Liver (tissue), 3 donors: ENCODE measurements at regions not wholly inside any gene's neighbourhood (a gene's known extent, or its start where the extent isn't known, plus 50 kb on each side); places are given as distances from the start of the nearest gene placed in this dataset.

Experiments
- CTCF ChIP-seq: fragments of 150-350 bp; IDR thresholded peaks from 2 replicates; pipeline ENCODE4 v1.5.1; 2017; ENCODE audit warnings: improper control_type of control experiment, low read depth, low read length; ENCODE audit not compliant: missing input control
- GABPA ChIP-seq, 2 donors: IDR thresholded peaks in 1 of 2; conservative IDR thresholded peaks in 1 of 2; 2 replicates each; pipeline ENCODE4 v1.6.1; 2016; ENCODE audit warnings: antibody characterized with exemption in 2 of 2, mild to moderate bottlenecking in 1 of 2, moderate library complexity in 1 of 2
- HNF4G ChIP-seq: IDR thresholded peaks from 2 replicates; pipeline ENCODE4 v1.6.1; 2016; ENCODE audit warnings: antibody characterized with exemption
- JUND ChIP-seq, 2 donors: IDR thresholded peaks; 2 replicates each; pipeline ENCODE4 v1.6.1; 2016; ENCODE audit warnings: antibody characterized with exemption in 2 of 2
- RAD21 ChIP-seq, 2 donors: IDR thresholded peaks; 2 replicates each; pipeline ENCODE4 v1.6.1; 2016; ENCODE audit warnings: antibody characterized with exemption in 2 of 2, mild to moderate bottlenecking in 2 of 2
- REST ChIP-seq: IDR thresholded peaks from 2 replicates; pipeline ENCODE4 v1.6.1; 2016; ENCODE audit warnings: antibody characterized with exemption, mild to moderate bottlenecking
- TAF1 ChIP-seq: conservative IDR thresholded peaks from 2 replicates; pipeline ENCODE4 v1.6.1; 2016; ENCODE audit warnings: antibody characterized with exemption, mild to moderate bottlenecking
- YY1 ChIP-seq: IDR thresholded peaks from 2 replicates; pipeline ENCODE4 v1.6.1; 2016; ENCODE audit warnings: antibody characterized with exemption, mild to moderate bottlenecking
- TF ChIP-seq, protein P1 (sequence below): IDR thresholded peaks from 2 replicates; pipeline ENCODE4 v1.6.1; 2016; ENCODE audit warnings: antibody characterized with exemption
- TF ChIP-seq, protein P2 (sequence below): IDR thresholded peaks from 2 replicates; pipeline ENCODE4 v1.6.1; 2016; ENCODE audit warnings: antibody characterized with exemption
- donor health status: healthy.
- donor health status: healthy.

GRCh38 chr2:83725735-83726134, 733.3 kb downstream of the SUCLG1 start:
- TF ChIP-seq CTCF (no peak), TAF1 (no peak), HNF4G (no peak), RAD21 (IDR thresholded peaks at IDR 0.05) (no peak), REST (no peak), YY1 (no peak), JUND (IDR thresholded peaks at IDR 0.05) (no peak), GABPA (IDR thresholded peaks at IDR 0.05 in 1 of 2, conservative IDR thresholded peaks at IDR 0.05 in 1 of 2) (no peak)
- TF ChIP-seq, protein P1, sequence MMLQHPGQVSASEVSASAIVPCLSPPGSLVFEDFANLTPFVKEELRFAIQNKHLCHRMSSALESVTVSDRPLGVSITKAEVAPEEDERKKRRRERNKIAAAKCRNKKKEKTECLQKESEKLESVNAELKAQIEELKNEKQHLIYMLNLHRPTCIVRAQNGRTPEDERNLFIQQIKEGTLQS, result no peak
- TF ChIP-seq, protein P2, sequence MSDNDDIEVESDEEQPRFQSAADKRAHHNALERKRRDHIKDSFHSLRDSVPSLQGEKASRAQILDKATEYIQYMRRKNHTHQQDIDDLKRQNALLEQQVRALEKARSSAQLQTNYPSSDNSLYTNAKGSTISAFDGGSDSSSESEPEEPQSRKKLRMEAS, result no peak
